Thyroid gland (tissue), 4 donors: ENCODE measurements at regions not wholly inside any gene's neighbourhood (a gene's known extent, or its start where the extent isn't known, plus 50 kb on each side); places are given as distances from the start of the nearest gene placed in this dataset.

ENCODE experiments used
- CTCF ChIP-seq, 6 experiments: fragments of 200-600 bp in 3 of 6; fragments of 450-650 bp in 3 of 6; sonication (generic) in 3 of 6; IDR thresholded peaks; one replicate each; pipeline ENCODE4 v1.5.1; 2016 to 2019; ENCODE audit warnings: antibody characterized with exemption in 6 of 6, mild to moderate bottlenecking in 2 of 6, inconsistent platforms in 1 of 6, moderate library complexity in 1 of 6
- POLR2A ChIP-seq, 2 donors: fragments of 450-650 bp; IDR thresholded peaks; one replicate each; pipeline ENCODE4 v1.6.1; 2017; ENCODE audit warnings: antibody characterized with exemption in 2 of 2, mild to moderate bottlenecking in 2 of 2, moderate library complexity in 1 of 2

GRCh38 chr2:210963386-210963785, 407.0 kb downstream of the CPS1 start:
- TF ChIP-seq CTCF (IDR thresholded peaks at IDR 0.05) (no peak), POLR2A (IDR thresholded peaks at IDR 0.05) (no peak)
